Prostate gland (tissue), 2 donors: ENCODE measurements at regions not wholly inside any gene's neighbourhood (a gene's known extent, or its start where the extent isn't known, plus 50 kb on each side); places are given as distances from the start of the nearest gene placed in this dataset.

ENCODE experiments used
- CTCF ChIP-seq, 4 experiments: fragments of 200-600 bp in 2 of 4; fragments of 450-650 bp in 2 of 4; sonication (generic) in 2 of 4; IDR thresholded peaks; 1 replicate in 3 of 4; 2 replicates in 1 of 4; pipeline ENCODE4 v1.5.1; 2016 to 2019; ENCODE audit warnings: antibody characterized with exemption in 4 of 4, mild to moderate bottlenecking in 2 of 4, moderate library complexity in 2 of 4
- POLR2A ChIP-seq: fragments of 450-650 bp; IDR thresholded peaks from one replicate; pipeline ENCODE4 v1.6.1; 2016; ENCODE audit warnings: antibody characterized with exemption, mild to moderate bottlenecking

GRCh38 chr20:47989957-47990356 is 204.7 kb upstream of the SULF2 start:
- TF ChIP-seq POLR2A (no peak), CTCF (IDR thresholded peaks at IDR 0.05) (no peak)
